Stimulated activated CD8-positive, alpha-beta memory T cell treated with anti-CD3 and anti-CD28 coated beads, Interleukin-2, amount 100 ng/mL, for 48 hours (primary cell): ENCODE measurements at regions not wholly inside any gene's neighbourhood (a gene's known extent, or its start where the extent isn't known, plus 50 kb on each side); places are given as distances from the start of the nearest gene placed in this dataset.

ENCODE experiments used
- DNase-seq, 2 donors: peaks; one replicate each; pipeline ENCODE4 v3.0.0-alpha.2; 2020; ENCODE audit warnings: low read depth in 2 of 2

DNA sequence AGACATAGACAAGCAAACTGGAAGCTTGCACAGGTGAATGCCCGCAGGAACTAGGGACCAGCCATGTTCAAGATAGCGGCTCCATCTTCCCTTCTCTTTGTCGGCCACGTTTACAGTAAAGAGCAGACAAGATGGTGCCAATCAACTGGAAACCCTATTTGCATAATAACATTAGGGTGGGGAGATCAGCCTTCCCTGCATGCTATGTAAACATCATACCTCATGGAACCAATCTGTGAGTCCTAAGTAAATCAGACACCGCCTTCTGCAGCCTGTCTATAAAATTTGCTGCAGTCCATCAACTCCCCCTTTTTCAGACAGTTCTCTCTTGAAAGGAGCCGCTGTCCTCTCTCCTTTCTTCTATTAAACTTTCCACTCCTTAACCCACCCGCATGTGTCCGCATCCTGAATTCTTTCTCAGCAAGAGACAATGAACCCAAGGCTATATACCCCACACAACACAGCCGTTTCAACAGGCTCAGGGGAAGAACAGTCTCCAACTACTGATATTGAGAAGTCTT is 384.4 kb downstream of the EIPR1 start:
- DNase-seq: no peak

DNA sequence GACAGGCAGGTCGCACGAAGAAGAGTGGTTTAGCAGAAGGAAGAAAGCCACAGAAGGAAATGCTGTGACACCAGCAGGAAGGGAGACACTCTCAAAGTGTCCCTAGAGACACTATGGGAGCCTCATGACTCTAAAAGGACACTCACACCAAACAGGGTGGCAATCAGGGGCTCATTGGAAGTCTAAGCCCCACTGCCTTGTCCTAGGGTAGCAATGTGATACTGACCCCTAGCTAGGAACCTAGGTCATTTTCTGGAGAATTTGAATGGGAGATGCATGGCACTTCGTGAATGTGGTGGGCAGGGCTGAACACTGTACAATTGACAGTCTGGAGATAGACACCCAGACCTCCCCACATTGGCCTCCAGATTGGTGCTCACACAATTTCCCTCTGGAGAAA is 385.0 kb downstream of the EIPR1 start:
- DNase-seq: no peak

DNA sequence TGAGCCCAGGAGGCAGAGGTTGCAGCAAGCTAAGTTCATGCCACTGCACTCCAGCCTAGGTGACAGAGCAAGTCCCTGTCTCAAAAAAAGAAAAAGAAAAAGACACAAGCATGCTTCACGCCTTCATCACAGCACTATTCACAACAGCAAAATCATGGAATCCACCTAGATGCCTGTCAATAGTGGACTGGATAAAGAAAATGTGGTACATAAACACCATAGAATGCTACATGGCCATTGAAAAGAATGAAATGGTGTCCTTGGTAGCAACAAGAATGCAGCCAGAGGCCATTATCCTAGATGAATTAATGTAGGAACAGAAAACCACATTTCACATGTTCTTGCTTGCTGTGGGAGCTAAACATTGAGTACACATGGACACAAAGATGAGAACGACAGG is 392.6 kb downstream of the EIPR1 start:
- no peak for DNase-seq

DNA sequence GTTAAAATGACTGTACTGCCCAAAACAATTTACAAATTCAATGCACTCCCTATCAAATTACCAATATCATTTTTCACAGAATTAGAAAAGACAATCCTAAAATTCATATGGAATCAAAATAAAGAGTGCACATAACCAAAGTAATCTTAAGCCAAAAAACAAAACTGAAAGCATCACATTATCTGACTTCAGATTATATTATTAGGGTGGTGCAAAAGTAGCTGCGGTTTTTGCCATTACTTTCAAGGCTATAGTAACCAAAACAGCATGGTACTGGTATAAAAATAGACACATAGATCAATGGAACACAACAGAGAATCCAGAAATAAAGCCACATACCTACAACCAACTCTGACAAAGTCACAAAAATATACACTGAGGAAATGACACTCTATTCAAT is 396.6 kb downstream of the EIPR1 start:
- DNase-seq: no peak

DNA sequence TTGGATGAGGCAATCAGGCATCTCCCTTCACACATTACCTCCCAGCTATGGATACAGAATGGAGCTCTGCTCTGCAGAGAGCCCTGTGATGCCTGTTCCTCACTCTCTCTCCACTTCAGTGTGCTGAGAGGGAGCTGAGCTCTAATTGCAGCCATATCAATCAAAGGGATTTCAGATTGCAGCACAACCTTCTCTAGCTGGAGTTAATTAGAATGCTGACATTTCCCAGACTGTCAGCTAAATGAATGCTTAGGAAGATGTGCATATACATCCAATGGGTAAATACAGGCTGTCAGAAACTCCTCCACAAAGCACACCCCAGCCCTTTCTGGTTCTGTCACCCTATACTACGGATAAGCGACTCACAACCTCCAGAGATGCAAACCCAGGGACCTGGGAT is 402.6 kb downstream of the EIPR1 start:
- DNase-seq: no peak

DNA sequence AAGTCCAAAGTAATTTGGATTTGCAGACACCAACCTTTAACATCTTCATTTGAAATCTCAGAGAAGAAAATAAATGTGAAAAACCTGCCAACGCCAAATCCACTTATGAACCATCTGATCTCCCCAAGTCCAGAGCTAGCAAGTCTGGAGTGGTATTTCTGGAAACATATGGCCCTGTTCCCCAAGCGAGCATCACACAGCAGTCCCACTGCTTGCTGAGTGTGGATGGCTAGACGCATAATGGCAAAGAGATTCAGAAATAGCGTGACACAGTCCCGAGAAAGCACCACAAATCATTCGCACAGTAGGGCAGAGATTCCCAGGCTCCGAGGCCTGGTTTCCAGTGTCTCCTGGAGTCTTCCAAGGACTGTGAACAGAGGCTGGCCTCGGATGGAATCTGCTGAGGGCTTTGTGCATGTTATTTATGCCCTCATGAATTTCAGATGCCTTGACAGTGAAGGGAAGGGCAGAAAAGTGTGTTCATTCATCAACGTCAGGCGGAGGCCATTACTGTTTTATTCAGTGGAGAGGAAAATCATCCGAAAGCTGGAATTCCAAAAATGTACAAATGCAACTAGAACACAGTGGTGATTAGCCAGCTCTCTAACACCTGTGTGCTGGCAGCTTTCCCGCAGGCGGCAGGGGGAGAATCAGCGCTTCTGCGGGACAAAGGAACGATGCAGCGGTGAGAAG is 417.0 kb downstream of the EIPR1 start:
- DNase-seq: no peak

DNA sequence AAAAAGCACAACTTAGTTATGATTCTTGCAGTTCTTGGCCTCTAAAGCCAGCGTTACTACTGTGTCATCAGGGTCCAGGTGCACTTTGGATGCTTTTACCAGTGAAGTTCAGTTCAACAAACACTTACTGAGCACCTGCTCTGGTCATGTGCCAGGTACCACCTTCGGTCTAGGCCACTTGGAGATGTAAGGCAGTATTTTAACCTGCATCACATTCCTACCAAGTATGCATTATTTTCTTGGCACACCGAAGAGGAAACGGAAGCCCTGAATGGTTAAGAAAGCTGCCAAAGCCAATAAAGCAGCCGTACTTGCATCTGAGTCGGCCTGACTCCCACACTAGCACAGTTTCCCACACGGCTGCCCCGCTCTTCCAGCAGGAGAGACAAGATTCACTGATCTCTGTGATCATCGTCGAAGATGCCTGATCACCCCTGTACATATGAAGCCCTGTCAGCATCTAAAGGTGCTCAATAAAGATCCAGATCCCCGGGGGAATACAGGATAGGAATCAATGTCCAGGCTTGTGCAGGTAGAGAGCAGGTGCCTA is 427.1 kb downstream of the EIPR1 start:
- DNase-seq: no peak

DNA sequence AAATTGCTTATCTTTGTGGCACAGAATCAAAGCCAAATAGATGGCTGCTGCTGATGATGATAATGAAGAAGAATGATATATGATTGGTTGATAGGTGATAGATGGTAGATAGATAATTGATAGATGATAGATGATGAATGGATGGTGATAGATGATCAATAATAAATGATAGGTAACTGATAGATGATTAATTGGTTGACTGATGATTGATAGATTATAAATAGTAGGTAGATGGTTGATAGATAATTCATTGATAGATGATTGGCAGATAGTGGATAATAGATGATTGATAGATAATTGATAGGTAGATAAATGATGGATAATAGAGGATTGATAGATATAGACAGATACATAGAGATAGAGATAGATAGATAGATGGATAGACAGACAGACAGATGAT is 430.2 kb downstream of the EIPR1 start:
- DNase-seq: no peak

DNA sequence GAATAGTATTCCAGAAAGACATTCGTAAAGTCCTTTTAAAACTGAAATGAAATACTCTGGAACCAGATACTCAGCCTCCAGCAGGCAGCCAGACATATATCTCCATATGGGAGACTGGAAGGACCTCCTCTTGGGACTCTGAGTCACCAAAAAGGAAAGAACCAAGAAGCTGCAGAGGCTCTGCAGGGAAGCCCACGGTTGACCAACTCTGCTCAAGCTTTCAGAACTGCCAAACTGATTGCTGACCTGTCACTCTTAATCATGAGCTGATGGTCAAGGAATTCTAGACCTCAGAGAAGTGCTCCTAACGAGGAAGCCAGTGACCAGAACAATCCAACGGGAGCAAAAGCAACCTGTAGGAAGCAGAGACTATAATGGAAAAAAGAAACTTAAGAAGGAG is 434.7 kb downstream of the EIPR1 start:
- DNase-seq: no peak

DNA sequence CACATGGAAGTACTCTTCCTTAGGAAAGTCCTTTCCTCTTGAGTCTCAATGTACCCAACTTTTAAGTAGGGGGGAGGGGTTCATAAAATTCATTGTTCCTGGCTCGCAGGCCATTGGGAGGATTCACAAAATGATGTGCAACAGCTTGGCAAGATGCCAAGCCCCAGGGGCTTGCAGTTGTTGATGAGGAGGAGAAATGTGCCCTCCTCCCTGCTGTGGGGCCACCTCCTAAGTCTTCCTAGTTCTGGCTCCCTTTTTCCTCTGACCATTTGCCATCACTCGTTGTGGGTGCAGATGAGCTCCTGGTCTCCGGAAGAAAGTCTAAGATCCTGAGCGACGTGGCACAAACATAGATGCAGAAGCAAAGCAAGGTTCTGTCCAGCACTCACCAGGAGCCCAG is 435.4 kb downstream of the EIPR1 start:
- no peak for DNase-seq

DNA sequence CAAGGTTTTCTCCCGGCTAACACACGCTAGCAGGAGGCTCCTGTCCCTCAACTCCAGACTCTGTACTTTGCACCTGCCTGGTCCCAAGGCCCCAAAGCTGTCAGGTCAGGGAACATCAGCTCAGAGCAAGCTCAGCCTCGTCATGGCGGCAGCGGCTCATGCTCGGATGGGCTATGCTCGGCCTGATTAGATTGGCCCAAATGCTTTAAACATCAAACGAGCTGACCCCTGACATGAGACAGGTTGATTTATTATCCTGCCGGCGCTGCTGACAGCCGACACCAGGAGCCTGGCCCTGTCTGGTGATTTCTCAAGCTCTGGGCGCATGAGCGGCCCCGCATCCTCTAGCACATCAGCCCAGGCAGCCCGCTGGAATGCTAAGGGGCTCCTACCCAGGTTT is 436.4 kb downstream of the EIPR1 start:
- no peak for DNase-seq

DNA sequence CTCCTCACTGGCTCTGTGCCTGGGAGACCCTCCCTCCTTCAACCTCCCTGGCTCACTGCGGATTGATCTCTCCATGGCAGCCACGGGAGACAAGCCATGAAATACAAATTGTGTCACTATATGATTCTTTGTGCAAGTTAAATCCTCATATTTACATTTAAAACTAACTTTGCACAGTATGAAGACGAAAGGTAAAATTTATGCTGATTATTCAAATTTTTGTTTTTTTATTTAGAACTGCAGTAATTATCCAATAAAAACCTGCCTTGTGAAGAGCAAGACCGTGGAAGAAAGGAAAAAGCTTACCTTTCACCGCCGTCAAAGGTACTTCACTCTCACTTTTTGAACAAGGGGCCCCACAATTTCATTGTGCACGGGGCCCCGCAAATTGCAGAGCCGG is 436.9 kb downstream of the EIPR1 start:
- DNase-seq: no peak

DNA sequence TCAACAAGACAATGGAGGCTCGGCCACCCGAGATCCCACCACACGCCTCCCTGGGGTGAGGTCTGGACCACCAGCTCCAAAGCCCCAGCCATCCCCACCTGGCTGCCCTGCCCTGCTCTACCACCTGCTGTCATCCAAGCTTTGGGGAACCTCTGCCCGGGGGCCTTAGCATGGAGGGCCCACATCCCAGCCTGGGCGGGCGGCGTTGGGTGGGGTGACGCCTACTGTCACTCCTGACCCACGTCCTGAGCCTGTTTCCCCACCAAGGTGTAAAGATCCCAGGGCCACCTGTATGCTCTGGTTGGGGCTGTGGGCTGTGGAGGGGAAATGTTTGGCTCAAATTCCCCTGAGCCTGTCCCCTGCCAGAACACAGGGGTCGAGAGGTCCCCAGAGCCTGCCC is 437.6 kb downstream of the EIPR1 start:
- DNase-seq: no peak

DNA sequence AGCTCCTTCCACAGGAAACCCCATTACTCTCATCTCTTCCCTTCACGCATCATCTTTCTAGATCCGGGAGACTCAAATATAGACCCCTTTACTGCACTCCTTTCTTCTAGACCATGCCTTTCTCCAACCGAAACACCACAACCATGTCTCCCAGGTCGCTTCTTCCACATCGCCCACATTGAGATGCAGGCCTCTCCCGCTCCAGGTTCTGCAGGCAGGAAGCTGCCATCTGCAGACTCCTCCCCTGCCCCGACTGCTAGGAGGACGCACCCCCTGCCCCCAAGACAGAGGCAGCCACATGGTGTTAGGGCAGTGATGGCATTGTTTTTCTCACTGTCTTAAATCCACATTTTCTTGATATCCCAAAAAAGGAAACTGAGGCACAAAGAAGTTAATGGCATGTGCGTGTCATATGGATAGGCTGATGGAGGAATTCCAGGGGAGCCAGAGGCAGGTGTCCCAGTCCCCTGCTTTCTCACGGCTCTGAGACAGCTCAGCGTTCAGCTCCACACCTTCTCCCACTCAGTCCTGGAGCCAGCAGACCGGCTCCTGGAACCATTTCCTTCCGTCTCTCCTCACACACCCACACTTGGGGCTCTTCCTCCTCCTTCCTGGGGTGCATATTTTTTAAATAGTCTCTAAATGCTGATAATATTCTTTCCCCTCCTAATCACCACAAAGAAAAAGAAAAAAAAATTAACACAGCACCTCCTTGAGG is 438.4 kb downstream of the EIPR1 start:
- no peak for DNase-seq

DNA sequence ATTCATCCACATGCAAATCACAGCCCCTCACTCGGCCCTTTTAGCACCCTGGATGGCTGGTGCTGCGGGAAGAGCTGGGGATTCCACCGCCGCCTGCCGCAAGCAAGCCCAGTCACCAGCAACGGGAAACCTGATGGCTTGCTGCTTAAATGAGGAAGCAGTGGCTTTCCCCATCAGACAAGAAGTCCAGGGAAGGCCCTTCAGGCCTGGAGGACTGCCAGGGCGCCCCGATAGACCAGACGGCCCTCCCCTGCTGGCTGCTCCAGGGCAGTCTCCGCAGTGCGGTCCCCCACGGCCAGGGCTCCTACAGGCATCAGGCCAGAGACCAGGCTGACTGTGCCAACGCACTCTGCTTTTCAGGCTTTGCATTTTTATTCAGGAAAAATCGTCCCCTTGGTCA is 439.1 kb downstream of the EIPR1 start:
- DNase-seq: no peak

DNA sequence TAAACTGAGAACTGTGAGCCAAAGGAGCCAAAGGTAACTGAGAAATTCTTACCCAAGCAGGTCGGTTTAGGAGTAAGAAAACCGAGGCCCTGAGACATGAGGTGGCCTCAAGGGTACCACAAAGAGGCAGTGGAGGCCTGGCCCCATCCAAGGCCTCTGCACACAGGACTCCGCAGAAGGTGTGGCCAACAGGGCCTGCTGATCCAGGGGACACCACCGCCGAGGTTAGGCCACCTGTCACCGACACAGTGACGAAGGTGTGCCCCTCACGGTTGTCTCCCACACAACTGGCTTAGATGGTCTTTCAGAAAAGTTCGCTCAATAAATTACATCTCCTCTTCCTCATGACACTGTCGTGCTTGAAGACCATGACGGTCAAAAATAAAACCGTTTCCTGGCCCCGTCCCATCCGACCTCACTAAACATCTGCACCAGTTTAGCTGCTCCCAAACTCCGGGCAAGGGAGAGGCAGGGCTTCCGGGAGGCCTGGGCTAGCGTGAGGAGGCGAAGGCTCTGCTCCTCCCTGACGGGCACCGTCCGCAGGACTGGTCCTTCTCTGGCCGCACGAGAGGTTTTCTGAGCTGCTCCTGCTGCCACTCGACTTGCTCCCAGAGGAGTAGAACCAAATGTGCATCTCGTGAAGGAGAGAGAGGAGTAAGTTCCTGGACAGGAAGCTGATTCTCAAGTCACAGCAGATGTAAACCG is 442.0 kb downstream of the EIPR1 start:
- no peak for DNase-seq

DNA sequence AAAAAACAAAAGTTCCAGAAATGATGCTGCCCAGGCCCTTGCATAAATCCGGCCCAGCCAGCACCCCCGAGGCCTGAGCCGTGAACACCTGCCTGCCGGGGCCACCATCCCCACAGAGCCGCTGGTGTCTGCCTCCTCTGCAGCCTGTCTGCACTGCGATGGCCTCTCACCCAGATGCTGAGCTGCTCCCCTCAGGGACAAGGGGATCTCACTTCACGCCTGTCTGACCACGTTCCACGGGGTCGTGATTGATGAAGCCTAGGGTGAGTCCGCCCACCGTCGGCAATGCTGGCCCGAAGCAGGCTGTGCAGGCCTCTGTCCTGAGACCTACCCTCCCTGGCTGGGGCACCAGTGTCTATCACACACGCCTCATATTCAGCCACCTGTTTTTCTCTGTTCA is 444.2 kb downstream of the EIPR1 start:
- no peak for DNase-seq

DNA sequence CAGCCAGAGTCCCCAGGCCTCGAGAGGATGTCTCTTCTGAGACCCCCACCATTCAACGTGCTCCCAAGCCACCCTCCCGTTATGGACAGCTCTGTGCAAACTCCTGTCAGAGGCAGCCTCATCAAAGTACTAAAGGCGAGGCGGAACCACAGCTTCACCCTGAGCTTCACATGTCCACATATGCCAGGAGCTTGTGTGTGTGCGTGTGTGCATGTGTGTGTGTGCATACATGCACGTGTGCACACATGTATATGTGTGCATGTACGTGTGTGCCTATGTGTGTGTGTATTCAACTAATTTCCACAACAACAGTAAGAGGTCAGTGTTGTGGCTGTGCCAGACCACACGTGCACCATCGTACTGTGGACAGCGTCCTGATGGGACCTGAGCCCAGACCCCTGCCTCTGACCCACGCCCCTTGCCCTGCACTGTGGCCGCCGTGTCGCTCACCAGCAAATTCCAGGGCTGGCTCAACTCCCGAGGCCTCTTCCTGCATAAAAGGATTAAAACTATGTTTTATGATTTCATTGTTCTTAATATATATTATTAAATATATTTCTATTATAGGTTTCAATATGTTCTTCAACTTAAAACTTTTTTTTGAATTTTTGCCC is 444.8 kb downstream of the EIPR1 start:
- no peak for DNase-seq

DNA sequence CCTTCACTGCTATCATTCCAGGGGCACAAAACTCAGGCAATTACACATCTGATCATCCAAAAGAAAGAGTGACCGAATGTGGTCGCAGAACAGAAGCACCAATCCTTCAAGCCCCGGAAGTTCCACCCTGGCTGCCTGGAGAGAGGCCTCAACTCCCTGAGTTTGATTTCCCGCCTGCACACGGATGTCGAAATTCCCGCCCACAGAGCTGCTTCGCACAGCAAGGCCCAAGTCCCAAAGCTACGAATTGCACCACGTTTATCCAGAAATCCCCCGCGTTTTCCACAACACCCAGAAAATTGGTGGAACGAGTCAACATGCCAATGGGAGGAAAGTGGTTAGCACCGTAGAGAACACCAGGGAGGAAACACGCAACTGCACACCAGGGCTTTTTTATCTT is 445.4 kb downstream of the EIPR1 start:
- DNase-seq: no peak

DNA sequence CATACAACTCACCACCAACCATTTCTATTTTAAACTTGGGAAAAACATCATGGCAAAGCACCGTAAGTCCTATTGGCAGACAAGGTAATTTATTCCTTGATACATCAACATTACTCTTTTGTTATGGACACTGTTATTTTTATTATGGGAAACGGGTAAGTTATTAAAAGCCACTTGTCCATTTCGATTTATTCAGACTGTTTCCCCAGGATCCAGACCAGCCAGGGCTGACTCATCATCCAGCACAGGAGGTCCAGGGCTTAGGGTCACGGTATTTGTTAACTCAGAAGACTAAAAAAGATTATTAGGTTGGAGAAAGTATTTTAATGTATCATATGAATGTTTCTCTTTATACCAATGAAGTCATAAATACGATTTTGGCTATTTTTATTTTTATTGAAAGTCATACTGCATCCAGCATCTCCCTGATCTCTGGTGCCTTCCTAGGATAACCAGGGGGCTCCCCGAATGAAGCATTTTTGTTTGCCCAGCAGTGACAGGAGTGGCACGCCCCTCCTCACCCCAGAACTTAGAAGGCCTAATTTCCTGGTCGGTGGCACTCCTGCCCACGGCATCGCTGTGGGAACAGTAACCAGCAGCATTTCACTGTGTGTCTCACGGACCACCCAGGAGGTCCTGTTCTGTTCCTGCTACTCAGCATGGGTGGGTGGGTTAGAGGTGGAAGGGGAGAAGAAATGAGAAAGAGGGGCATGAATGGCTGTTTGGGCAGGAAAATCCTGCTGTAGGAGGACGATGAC is 446.1 kb downstream of the EIPR1 start:
- DNase-seq: no peak

DNA sequence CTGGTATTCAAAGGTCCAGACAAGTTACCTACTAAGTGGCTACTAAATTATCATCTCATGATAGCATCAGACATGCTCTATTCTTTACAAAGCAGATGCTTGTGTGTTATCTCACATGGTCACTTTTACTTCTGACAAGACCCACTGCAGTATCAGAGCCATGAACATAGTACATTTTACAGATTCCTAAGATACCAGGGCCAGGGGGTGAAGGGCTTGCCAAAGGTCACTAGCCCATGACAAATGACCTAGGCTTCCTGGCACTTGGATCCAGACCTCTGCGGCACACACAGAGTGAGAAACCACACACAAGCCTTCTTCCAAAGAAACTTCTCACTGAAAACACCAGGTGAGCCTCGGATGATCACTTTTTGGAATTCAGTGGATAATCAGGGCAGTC is 446.8 kb downstream of the EIPR1 start:
- DNase-seq: no peak

DNA sequence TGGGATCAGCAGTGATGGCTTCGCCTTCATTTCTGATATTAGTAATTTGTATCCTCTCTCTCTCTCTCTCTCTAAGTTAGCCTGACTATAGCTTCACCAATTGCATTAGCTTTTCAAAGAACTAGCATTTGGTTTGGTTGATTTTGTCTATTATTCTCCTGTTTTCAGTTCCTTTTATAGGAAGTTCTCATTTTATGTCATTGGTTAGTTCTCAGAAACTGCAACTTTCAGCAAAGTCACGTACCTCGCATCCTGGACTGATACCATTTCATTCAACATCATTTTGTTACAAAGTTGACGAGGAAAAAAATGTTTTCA is 450.8 kb downstream of the EIPR1 start:
- no peak for DNase-seq
